ENCODE measurements at regions not wholly inside any gene's neighbourhood (a gene's known extent, or its start where the extent isn't known, plus 50 kb on each side); places are given as distances from the start of the nearest gene placed in this dataset.

- ChIA-PET POLR2A (no interaction called here), CTCF (no interaction called here)
- DNase-seq (ENCODE audit: low read depth, low spot score): no peak
- TF ChIP-seq, protein P1, sequence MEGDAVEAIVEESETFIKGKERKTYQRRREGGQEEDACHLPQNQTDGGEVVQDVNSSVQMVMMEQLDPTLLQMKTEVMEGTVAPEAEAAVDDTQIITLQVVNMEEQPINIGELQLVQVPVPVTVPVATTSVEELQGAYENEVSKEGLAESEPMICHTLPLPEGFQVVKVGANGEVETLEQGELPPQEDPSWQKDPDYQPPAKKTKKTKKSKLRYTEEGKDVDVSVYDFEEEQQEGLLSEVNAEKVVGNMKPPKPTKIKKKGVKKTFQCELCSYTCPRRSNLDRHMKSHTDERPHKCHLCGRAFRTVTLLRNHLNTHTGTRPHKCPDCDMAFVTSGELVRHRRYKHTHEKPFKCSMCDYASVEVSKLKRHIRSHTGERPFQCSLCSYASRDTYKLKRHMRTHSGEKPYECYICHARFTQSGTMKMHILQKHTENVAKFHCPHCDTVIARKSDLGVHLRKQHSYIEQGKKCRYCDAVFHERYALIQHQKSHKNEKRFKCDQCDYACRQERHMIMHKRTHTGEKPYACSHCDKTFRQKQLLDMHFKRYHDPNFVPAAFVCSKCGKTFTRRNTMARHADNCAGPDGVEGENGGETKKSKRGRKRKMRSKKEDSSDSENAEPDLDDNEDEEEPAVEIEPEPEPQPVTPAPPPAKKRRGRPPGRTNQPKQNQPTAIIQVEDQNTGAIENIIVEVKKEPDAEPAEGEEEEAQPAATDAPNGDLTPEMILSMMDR (IDR thresholded peaks at IDR 0.05; ENCODE audit: insufficient read depth, low read length, missing control alignments): no peak
- no peak overlapping the region for H3K4me3 ChIP-seq (ENCODE audit: low read depth, low read length)
Observed at GRCh38 chr2:6452702-6453481, 412.8 kb downstream of the CMPK2 start.

GRCh38 chr2:6454286-6454990 lies 411.3 kb downstream of the CMPK2 start:
- ChIA-PET CTCF (no interaction called here), POLR2A (no interaction called here)
- H3K4me3 ChIP-seq (ENCODE audit: low read depth, low read length): no peak overlapping the region
- no peak for DNase-seq (ENCODE audit: low read depth, low spot score)
- TF ChIP-seq, protein P1 (IDR thresholded peaks at IDR 0.05; ENCODE audit: insufficient read depth, low read length, missing control alignments): no peak

GRCh38 chr2:6459138-6459537 lies 406.6 kb downstream of the CMPK2 start:
- POLR2A ChIA-PET: no interaction called here
- CTCF ChIA-PET: no interaction called here
- TF ChIP-seq, protein P1 (IDR thresholded peaks at IDR 0.05; ENCODE audit: insufficient read depth, low read length, missing control alignments): no peak
- H3K4me3 ChIP-seq (ENCODE audit: low read depth, low read length): no peak overlapping the region
- no peak for DNase-seq (ENCODE audit: low read depth, low spot score)

- TF ChIP-seq, protein P1 (IDR thresholded peaks at IDR 0.05; ENCODE audit: insufficient read depth, low read length, missing control alignments): no peak
- CTCF ChIA-PET: no interaction called here
- H3K4me3 ChIP-seq (ENCODE audit: low read depth, low read length): no peak overlapping the region
- POLR2A ChIA-PET: no interaction called here
- no peak for DNase-seq (ENCODE audit: low read depth, low spot score)
Observed at GRCh38 chr2:6470518-6470917, 395.2 kb downstream of the CMPK2 start.

GRCh38 chr2:6471419-6471818 lies 394.3 kb downstream of the CMPK2 start:
- no peak overlapping the region for H3K4me3 ChIP-seq (ENCODE audit: low read depth, low read length)
- ChIA-PET CTCF (no interaction called here), POLR2A (no interaction called here)
- no peak for DNase-seq (ENCODE audit: low read depth, low spot score)
- TF ChIP-seq, protein P1 (IDR thresholded peaks at IDR 0.05; ENCODE audit: insufficient read depth, low read length, missing control alignments): no peak
